Left colon (tissue), 2 donors: ENCODE measurements at regions not wholly inside any gene's neighbourhood (a gene's known extent, or its start where the extent isn't known, plus 50 kb on each side); places are given as distances from the start of the nearest gene placed in this dataset.
"Not testable (repeated sequence)": the region's sequence is repeated elsewhere in the genome, so short reads cannot be mapped to it uniquely, and the experiment has no call there.

ENCODE experiments used
- ATAC-seq: fragments of 200-7000 bp; cut with Tn5 transposase; one replicate; pipeline ENCODE4 v1.9.1; 2020; ENCODE audit warnings: mild to moderate bottlenecking, moderate library complexity
- DNase-seq, 2 donors: peaks; one replicate each; pipeline ENCODE4 v3.0.0-alpha.2; 2020
- intact Hi-C, 2 donors: fragments of 100-400 bp; cut with DNase I in 1 of 2; cut with micrococcal nuclease in 1 of 2; formaldehyde crosslinking; loops; one replicate each; pipeline versions ENCODE4 v1.11.2 to v1.14.0; 2022; cut with DNase I, micrococcal nuclease
- donor health status: DM: no; HTN: no; CAD: no.
- donor health status: DM: yes; HTN: yes; CAD: no.

GRCh38 chr1:223895950-223896349 lies 50.2 kb upstream of the TP53BP2 start:
- DNase-seq, intact Hi-C loops, ATAC-seq: not testable (repeated sequence)
